Urothelium cell line (cell line): ENCODE measurements at regions not wholly inside any gene's neighbourhood (a gene's known extent, or its start where the extent isn't known, plus 50 kb on each side); places are given as distances from the start of the nearest gene placed in this dataset.
"Not testable (repeated sequence)": the region's sequence is repeated elsewhere in the genome, so short reads cannot be mapped to it uniquely, and the experiment has no call there.

Source experiments
- DNase-seq: peaks from one replicate; pipeline ENCODE4 v3.0.0; 2011; ENCODE audit warnings: low spot score, mixed read lengths
- FAIRE-seq: peaks from 2 replicates; lab custom pipeline; 2011; peaks lifted over from hg19 to GRCh38; lab: Jason Lieb, UNC

GRCh38 chr9:90455316-90455715, 187.3 kb downstream of the DIRAS2 start:
- no peak for FAIRE-seq
- DNase-seq: no peak

DNA sequence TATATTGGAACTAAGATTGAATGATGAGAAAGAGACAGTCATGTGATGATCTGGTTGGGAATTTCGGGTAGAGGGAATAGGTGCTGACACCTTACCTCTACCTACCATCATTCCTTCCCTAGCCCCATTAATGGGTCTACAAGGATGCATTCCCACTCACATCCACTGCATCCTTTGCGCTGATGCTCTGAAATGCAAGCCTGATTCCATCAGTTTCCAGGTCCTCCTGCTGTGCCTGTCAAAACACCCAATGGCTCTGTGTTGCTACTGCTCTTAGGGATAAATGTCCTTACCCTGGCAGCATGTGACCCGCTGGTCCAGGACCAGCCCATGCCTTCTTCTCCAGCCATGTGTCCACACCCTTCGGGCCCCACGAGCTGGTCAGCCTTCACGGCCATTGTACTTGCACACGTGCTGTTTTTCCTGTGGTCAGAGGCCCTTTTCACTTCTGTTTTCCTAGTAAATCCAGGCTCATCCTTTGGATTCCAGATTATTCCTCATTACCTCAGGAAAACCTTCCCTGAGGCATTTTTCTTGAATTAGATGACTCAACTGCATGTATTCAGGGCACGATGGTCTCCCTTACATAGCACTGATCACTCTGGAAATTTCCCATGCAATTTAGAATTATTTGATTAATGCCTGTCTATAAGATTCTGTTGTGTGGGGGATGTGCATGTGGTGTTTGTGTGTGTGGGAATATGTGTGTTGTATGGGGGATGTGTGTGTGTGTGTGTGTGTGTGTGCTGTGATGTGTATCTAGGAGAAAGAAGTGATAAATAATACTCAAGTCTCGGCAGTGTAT, 185.0 kb downstream of the DIRAS2 start:
- FAIRE-seq (no peak), DNase-seq (no peak)

DNA sequence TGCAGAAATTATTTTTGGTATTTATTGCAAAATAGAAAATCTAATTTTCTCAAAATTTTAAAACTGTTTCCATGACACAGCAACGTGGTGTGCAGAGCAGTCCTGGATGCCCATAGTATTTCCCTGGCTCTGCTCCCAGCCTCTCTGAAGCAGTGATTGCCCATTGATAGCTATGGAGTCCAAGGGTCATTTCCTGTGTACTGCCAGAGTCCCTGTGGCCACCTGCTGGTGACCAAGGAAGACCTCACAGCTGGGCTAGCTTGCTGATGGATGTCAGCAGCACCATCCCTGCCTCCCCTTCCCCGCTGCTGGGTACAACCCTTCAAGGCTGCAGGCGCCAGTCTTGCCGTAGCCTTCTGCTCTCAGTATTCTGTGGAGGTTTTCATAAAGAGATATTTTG, 184.1 kb downstream of the DIRAS2 start:
- FAIRE-seq: no peak
- no peak for DNase-seq

- FAIRE-seq: no peak
- DNase-seq: no peak
These were observed 183.3 kb downstream of the DIRAS2 start for GRCh38 chr9:90459321-90459720.

DNA sequence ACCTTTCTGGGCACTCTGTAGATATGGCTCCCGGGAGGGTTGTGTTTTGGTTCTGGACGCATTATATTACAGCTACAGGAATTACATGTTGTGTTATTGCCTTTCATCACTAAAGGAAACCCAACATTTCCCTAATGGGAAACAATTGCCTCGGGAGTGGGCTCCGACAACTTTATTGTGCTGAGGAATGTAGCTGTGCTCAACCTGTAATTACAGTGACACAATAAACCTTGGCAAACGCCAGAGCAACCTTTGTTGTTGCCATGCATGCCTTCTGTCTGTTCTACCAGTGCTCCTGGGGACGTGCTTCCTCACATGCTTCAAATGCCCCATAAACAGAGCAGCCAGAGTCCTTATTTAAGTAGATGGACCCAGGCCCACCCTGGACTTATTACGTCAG, 182.4 kb downstream of the DIRAS2 start:
- DNase-seq (no peak), FAIRE-seq (no peak)

DNA sequence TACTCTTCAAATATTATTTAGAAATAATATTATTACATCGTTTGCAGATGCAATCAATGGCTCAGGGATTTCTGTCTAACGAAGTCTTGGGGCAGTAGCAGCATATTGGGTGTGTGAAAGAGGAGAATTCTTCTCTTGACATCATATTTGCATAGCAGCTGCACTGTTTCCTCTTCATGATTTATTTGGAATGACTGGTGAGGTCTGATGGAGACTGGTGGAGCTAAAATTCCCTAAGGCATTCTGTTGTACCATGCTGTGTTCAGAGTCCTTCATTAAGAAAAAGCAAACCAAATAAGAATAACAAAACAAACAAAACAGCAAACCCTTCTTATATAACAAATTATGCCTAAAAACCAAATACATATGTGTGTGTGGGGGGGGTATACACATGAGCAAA, 177.6 kb downstream of the DIRAS2 start:
- DNase-seq: no peak
- no peak for FAIRE-seq

GRCh38 chr9:90466441-90466840, 176.2 kb downstream of the DIRAS2 start:
- no peak for DNase-seq
- FAIRE-seq: no peak

GRCh38 chr9:90469435-90469834, 173.2 kb downstream of the DIRAS2 start:
- DNase-seq (no peak), FAIRE-seq (no peak)

DNA sequence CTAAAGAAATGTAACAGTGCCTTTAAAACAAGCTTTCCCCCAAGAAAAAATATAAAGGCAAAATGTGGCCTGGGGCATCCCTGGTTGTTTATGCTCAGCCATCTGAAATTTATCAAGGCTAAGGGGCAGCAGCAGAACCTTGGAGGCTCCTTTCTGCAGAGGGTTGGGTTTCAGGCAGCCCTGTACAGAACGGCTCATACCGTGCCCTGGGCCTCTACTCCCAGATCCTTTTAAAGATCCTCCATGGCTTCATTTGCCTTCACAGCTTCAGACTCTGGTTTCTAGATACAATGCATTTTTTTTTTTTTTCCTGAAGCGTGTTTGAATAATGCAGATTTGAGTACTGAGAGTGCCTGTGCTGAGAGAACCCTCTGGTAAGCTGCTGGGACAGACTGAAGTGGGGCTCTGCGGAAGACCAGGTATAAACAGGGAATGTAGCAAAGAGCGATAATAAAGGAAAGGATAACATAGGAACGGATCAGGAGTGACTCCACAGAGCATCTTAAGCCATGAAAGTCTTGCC, 172.7 kb downstream of the DIRAS2 start:
- FAIRE-seq: no peak
- no peak for DNase-seq

GRCh38 chr9:90476058-90476457, 166.6 kb downstream of the DIRAS2 start:
- no peak for FAIRE-seq
- DNase-seq: no peak

DNA sequence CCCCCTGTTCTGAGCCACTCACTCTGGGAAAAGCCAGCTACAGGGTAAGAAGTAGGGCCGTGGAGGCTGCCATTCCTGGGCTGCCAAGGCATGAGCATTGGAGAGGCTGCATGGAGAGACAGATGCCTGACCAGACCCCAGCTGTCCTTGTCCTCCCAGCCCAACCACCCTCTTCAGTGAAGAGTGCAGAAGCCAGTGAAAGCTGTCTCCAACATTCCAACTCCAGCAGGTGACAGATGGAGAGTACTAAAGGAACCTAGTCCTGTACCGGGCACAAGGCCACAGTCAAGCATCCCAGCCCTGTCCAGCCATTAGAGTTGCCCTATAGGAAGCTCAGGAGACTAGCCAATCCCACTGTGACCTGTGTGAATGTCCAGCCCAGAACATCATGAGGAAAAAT, 165.1 kb downstream of the DIRAS2 start:
- FAIRE-seq: no peak
- no peak for DNase-seq

- no peak for FAIRE-seq
- DNase-seq: no peak
These were observed 163.8 kb downstream of the DIRAS2 start for GRCh38 chr9:90478821-90479220.

GRCh38 chr9:90485028-90485427, 157.6 kb downstream of the DIRAS2 start:
- FAIRE-seq: no peak
- DNase-seq: no peak

DNA sequence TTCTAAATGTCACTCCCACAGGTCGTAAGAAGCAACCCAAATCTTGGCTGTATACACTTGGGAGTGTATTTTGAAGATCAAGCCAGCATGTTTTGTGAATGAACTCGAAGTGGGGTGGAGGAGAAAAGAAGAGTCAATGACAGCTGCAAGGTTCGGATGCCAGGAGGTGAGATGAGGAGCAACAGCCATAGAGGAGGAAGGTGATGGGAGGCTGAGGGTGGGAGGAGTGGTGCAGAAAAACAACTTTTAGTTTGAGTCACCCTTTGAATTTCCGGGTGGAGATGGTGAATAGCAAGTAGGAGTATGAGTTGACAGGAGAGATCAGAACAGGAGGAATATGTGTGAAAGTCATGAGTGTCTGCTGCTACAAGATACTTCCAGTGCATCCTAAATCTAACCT, 153.6 kb downstream of the DIRAS2 start:
- no peak for FAIRE-seq
- no peak for DNase-seq

DNA sequence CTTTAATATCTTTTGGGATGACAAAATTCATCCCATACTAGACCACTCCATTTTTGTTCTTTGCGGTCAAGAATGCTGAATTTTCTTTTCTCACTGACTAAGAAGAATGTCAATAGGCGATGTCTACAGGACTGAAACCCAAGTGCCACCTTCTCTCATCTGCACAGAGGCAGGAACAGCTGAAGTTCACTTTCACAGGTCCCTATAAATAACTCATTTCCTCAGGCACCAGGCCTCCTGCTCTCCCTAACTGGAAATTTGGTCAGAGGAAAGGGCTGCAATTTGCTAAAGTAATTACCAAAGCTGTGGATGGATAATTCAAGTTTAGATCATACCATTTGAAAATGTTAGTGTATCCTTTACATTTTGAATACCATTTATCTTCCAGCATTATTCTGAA, 142.9 kb downstream of the DIRAS2 start:
- no peak for DNase-seq
- no peak for FAIRE-seq

GRCh38 chr9:90502134-90502533, 140.5 kb downstream of the DIRAS2 start:
- DNase-seq (no peak), FAIRE-seq (no peak)

DNA sequence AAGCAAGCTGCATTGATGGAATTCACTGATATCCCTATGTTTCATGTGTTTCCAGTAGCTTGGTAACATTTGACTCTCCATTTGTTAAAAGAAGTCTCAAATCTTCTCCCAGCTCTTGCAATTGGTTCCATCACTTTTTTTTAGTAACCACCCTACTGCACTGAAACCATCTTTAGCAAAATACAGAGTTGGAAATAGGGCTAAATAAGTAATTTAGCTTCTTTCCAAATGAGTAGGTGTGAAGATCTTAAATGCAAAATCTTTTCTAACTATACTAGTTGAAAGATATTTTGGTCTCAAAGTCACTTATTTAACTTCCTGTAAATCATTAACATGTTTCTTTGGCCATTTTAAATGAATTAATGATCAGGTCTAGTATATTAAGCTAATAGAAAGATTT, 138.1 kb downstream of the DIRAS2 start:
- FAIRE-seq: no peak
- DNase-seq: no peak

- FAIRE-seq (no peak), DNase-seq (no peak)
These were observed 136.9 kb downstream of the DIRAS2 start for GRCh38 chr9:90505695-90506094.

DNA sequence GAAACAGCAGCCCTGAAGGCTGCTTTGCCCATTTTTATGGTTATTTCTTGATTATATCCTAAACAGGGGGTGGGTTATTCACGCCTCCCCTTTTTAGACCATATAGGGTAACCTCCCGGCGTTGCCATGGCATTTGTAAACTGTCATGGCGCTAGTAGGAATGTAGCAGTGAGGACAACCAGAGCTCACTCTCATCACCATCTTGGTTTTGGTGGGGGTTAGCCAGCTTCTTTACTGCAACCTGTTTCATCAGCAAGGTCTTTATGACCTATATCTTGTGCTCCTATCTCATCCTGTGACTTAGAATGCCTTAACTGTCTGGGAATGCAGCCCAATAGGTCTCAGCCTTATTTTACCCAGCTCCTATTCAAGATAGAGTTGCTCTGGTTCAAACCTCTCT, 136.2 kb downstream of the DIRAS2 start:
- FAIRE-seq: not testable (repeated sequence)

DNA sequence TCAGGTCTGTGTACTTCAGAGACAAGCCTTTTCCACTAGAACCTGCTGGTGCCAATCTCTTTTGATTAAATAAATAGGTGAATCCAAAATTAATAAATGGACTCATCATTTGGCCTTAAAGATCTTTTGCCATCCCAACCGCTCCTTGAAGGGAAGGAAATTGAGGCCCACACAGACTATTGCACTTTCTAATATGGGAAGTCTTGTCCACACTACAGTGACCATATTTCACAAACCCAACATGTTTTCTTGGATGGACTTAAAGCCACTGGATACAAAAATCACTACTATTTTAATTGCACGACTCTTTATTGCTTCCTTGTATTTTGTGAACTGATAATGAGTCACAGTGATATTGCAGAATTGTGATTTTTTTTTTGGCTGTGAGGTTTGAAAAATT, 135.0 kb downstream of the DIRAS2 start:
- FAIRE-seq (no peak), DNase-seq (no peak)

More for the DNA sequence above, 136.2 kb downstream of the DIRAS2 start:
- not testable (repeated sequence) for DNase-seq

DNA sequence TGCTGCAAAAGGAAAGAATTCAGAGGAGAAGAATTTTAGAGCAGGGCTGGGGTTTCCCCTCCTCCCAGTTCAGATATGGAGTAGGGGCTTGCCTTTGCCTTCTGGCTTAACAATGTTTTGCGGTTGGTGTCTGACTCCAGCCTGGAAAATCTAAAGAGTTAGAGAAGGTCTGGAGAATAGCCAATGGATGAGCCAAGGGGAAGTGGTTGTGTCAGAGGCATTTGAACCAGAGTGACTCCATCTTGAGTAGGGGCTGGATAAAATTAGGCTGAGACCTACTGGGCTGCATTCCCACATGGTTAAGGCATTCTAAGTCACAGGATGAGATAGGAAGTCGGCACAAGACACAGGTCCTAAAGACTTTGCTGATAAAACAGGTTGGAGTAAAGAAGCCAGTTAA, 133.7 kb downstream of the DIRAS2 start:
- FAIRE-seq (no peak), DNase-seq (no peak)

GRCh38 chr9:90511711-90512110, 130.9 kb downstream of the DIRAS2 start:
- DNase-seq (no peak), FAIRE-seq (no peak)

GRCh38 chr9:90514877-90515276, 127.7 kb downstream of the DIRAS2 start:
- FAIRE-seq: no peak
- no peak for DNase-seq
